ENCODE measurements at regions not wholly inside any gene's neighbourhood (a gene's known extent, or its start where the extent isn't known, plus 50 kb on each side); places are given as distances from the start of the nearest gene placed in this dataset.

GRCh38 chr2:105636109-105636740 is 108.5 kb upstream of the NCK2 start:
- POLR2A ChIA-PET, result no interaction called here
- CTCF ChIA-PET, result no interaction called here
- H3K4me3 ChIP-seq (ENCODE audit: control extremely low read depth in 1 of 5, extremely low read depth in 1 of 5, insufficient read depth in 1 of 5, low read depth in 2 of 5, low read length in 4 of 5), result no peak overlapping the region
- H3K9ac ChIP-seq (ENCODE audit: low read length), result no peak overlapping the region
- no peak overlapping the region for H2AFZ ChIP-seq (ENCODE audit: insufficient read depth, low read depth, low read length, poor library complexity, severe bottlenecking)
- no peaks in the 10 kb centered on the region for H3K4me1 ChIP-seq (ENCODE audit: control insufficient read depth in 2 of 2, insufficient read depth in 2 of 2, low read length in 2 of 2)
- H3K27ac Mint-ChIP-seq, result no peak overlapping the region
- no peaks in the 10 kb centered on the region for H4K20me1 ChIP-seq (ENCODE audit: control insufficient read depth, insufficient read depth, low read length, poor library complexity, severe bottlenecking)
- intact Hi-C loops (cut with micrococcal nuclease), result no loop called here
- no peaks in the 10 kb centered on the region for H3K36me3 ChIP-seq (replicated peaks in 1 of 2; ENCODE audit: control extremely low read depth in 1 of 2, control insufficient read depth in 1 of 2, extremely low read depth in 1 of 2, insufficient read depth in 2 of 2, low read length in 1 of 2)
- TF ChIP-seq EZH2 (IDR thresholded peaks at IDR 0.05; ENCODE audit: borderline replicate concordance, insufficient read depth, low read depth, low read length, poor library complexity, severe bottlenecking), result no peak
- TF ChIP-seq CTCF (IDR thresholded peaks at IDR 0.05), result no peak
- H3K9me3 Mint-ChIP-seq (ENCODE audit: insufficient read depth), result peaks cover 1% of the 10 kb centered on the region
- H3K9me3 ChIP-seq (ENCODE audit: control extremely low read depth in 1 of 3, control insufficient read depth in 2 of 3, insufficient read depth in 1 of 3, low read length in 2 of 3), result peaks cover 0 to 3% (median 0%) of the 10 kb centered on the region in 3 donors
- peaks cover 7% of the 10 kb centered on the region for H3K27me3 Mint-ChIP-seq
- no peak for DNase-seq
- H3K4me1 Mint-ChIP-seq, result no peaks in the 10 kb centered on the region
- no peaks in the 10 kb centered on the region for H3K27me3 ChIP-seq (replicated peaks in 1 of 4; ENCODE audit: control extremely low read depth in 1 of 4, control insufficient read depth in 3 of 4, insufficient read depth in 4 of 4, low read length in 3 of 4)
- H3K4me3 Mint-ChIP-seq, result no peak overlapping the region
- no peaks in the 10 kb centered on the region for H3K79me2 ChIP-seq (ENCODE audit: control insufficient read depth, insufficient read depth, low read length)
- no peak overlapping the region for H3K27ac ChIP-seq (ENCODE audit: low read length in 2 of 2)
- 83% methylated on average over 6 of the region's 8 CpGs for WGBS (ENCODE audit: insufficient coverage)
- H3K4me2 ChIP-seq (replicated peaks; ENCODE audit: low read depth, low read length, poor library complexity, severe bottlenecking), result no peak overlapping the region
- ATAC-seq (ENCODE audit: low read depth), result no peak

DNA sequence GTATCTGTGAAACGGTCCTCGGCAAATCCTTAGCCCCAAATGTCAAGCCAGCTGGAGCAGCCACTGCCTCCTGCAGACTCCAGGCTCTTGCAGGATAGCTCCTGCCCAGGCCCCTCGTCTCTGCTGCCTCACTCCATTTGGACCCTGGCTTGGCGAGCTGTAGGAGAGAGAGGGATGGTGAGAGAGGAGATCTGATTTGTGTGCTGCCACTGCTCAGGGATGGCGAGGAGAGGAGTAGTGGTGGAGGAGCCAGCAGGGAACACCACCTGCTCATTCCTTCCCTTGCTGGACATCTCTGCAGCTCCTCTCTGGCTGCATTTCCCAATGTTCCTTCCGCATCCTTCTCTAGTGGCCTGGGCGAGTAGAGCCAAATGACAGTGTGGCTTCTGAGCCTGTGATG is 109.1 kb upstream of the NCK2 start:
- intact Hi-C loops (cut with micrococcal nuclease), result no loop called here
- Histone ChIP-seq H3K27me3 (replicated peaks in 1 of 4; ENCODE audit: control extremely low read depth in 1 of 4, control insufficient read depth in 3 of 4, insufficient read depth in 4 of 4, low read length in 3 of 4) (no peaks in the 10 kb centered on the region), H3K4me3 (ENCODE audit: control extremely low read depth in 1 of 5, extremely low read depth in 1 of 5, insufficient read depth in 1 of 5, low read depth in 2 of 5, low read length in 4 of 5) (no peak overlapping the region), H4K20me1 (ENCODE audit: control insufficient read depth, insufficient read depth, low read length, poor library complexity, severe bottlenecking) (no peaks in the 10 kb centered on the region), H3K9me3 (ENCODE audit: control extremely low read depth in 1 of 3, control insufficient read depth in 2 of 3, insufficient read depth in 1 of 3, low read length in 2 of 3) (peaks cover 0 to 3% (median 0%) of the 10 kb centered on the region in 3 donors), H3K4me2 (replicated peaks; ENCODE audit: low read depth, low read length, poor library complexity, severe bottlenecking) (no peak overlapping the region), H2AFZ (ENCODE audit: insufficient read depth, low read depth, low read length, poor library complexity, severe bottlenecking) (no peak overlapping the region), H3K27ac (ENCODE audit: low read length in 2 of 2) (no peak overlapping the region), H3K9ac (ENCODE audit: low read length) (no peak overlapping the region), H3K79me2 (ENCODE audit: control insufficient read depth, insufficient read depth, low read length) (no peaks in the 10 kb centered on the region), H3K4me1 (ENCODE audit: control insufficient read depth in 2 of 2, insufficient read depth in 2 of 2, low read length in 2 of 2) (no peaks in the 10 kb centered on the region), H3K36me3 (replicated peaks in 1 of 2; ENCODE audit: control extremely low read depth in 1 of 2, control insufficient read depth in 1 of 2, extremely low read depth in 1 of 2, insufficient read depth in 2 of 2, low read length in 1 of 2) (no peaks in the 10 kb centered on the region)
- TF ChIP-seq EZH2 (IDR thresholded peaks at IDR 0.05; ENCODE audit: borderline replicate concordance, insufficient read depth, low read depth, low read length, poor library complexity, severe bottlenecking) (no peak), CTCF (IDR thresholded peaks at IDR 0.05) (no peak)
- Mint-ChIP-seq H3K4me3 (no peak overlapping the region), H3K27ac (no peak overlapping the region), H3K4me1 (no peaks in the 10 kb centered on the region), H3K27me3 (peaks cover 7% of the 10 kb centered on the region), H3K9me3 (ENCODE audit: insufficient read depth) (peaks cover 1% of the 10 kb centered on the region)
- ChIA-PET CTCF (no interaction called here), POLR2A (no interaction called here)
- ATAC-seq (ENCODE audit: low read depth) (no peak), DNase-seq (no peak)
- WGBS (ENCODE audit: insufficient coverage), result 98% methylated on average over 6 of the region's 7 CpGs
